MCF 10A (cell line): ENCODE measurements at regions not wholly inside any gene's neighbourhood (a gene's known extent, or its start where the extent isn't known, plus 50 kb on each side); places are given as distances from the start of the nearest gene placed in this dataset.

Source experiments
- BruUV-seq: library from RNA; stranded (reverse); fragments of 400-500 nt; replicated peaks from 2 replicates; lab custom pipeline; 2021; lab: Mats Ljungman, UMichigan
- CTCF ChIA-PET: fragments of 300-600 bp; sonication (Branson Sonifier 250); formaldehyde crosslinking; extraction: SDS; loops from one replicate; lab custom pipeline; 2021; ENCODE audit warnings: antibody characterized with exemption, inconsistent platforms; lab: Yijun Ruan, JAX
- POLR2A ChIA-PET: fragments of 300-600, 350-650 bp; sonication (Branson Sonifier 250); formaldehyde crosslinking; extraction: SDS; loops from one replicate; lab custom pipeline; 2020; ENCODE audit warnings: antibody characterized with exemption, inconsistent platforms; lab: Yijun Ruan, JAX
- DNase-seq: peaks from one replicate; pipeline ENCODE4 v3.0.0-alpha.2; 2018; ENCODE audit not compliant: unreplicated experiment
- H3K27ac Mint-ChIP-seq: one replicate; pipeline ENCODE4 v1.8.0; 2022; ENCODE audit warnings: mild to moderate bottlenecking, low read depth, mixed read lengths; ENCODE audit not compliant: unreplicated experiment
- H3K27me3 Mint-ChIP-seq: one replicate; pipeline ENCODE4 v1.8.0; 2022; ENCODE audit warnings: mixed read lengths; ENCODE audit not compliant: insufficient read depth, unreplicated experiment
- H3K36me3 Mint-ChIP-seq: one replicate; pipeline ENCODE4 v1.8.0; 2022; ENCODE audit warnings: mild to moderate bottlenecking, moderate library complexity, mixed read lengths; ENCODE audit not compliant: insufficient read depth, unreplicated experiment
- H3K4me1 Mint-ChIP-seq: one replicate; pipeline ENCODE4 v1.8.0; 2022; ENCODE audit warnings: mixed read lengths; ENCODE audit not compliant: insufficient read depth, unreplicated experiment
- H3K4me3 Mint-ChIP-seq: one replicate; pipeline ENCODE4 v1.8.0; 2022; ENCODE audit warnings: mild to moderate bottlenecking, moderate library complexity, mixed read lengths; ENCODE audit not compliant: unreplicated experiment
- H3K9me3 Mint-ChIP-seq: one replicate; pipeline ENCODE4 v1.8.0; 2022; ENCODE audit warnings: mixed read lengths; ENCODE audit not compliant: unreplicated experiment
- CTCF ChIP-seq: fragments of 200-600 bp; IDR thresholded peaks from one replicate; pipeline ENCODE4 v1.8.0; 2022; ENCODE audit warnings: antibody characterized with exemption, mild to moderate bottlenecking; ENCODE audit not compliant: unreplicated experiment
- intact Hi-C: fragments of 100-400 bp; cut with micrococcal nuclease; formaldehyde crosslinking; loops from 2 replicates; pipeline ENCODE4 v1.14.1; 2022

GRCh38 chr2:234191819-234192407 lies 141.4 kb downstream of the SPP2 start:
- ChIA-PET CTCF (interaction anchor here (0.7 to 1.0 kb wide), 2 partner anchors 11 to 16 kb away, joined by 3 to 5 read pairs; no protein-coding TSS in a partner anchor), POLR2A (interaction anchor here (1.4 kb wide), 1 partner anchor 12 kb away, joined by 7 read pairs; no protein-coding TSS in a partner anchor)
- BruUV-seq, result no TSS peak
- H3K4me1 Mint-ChIP-seq, result no peaks in the 10 kb centered on the region
- DNase-seq, result peak; percentile 47
- no peak overlapping the region for H3K27ac Mint-ChIP-seq
- H3K9me3 Mint-ChIP-seq, result no peaks in the 10 kb centered on the region
- intact Hi-C loops, result no loop called here
- H3K36me3 Mint-ChIP-seq, result no peaks in the 10 kb centered on the region
- no peak for TF ChIP-seq CTCF
- H3K4me3 Mint-ChIP-seq, result no peak overlapping the region
- peaks cover 11% of the 10 kb centered on the region for H3K27me3 Mint-ChIP-seq

DNA sequence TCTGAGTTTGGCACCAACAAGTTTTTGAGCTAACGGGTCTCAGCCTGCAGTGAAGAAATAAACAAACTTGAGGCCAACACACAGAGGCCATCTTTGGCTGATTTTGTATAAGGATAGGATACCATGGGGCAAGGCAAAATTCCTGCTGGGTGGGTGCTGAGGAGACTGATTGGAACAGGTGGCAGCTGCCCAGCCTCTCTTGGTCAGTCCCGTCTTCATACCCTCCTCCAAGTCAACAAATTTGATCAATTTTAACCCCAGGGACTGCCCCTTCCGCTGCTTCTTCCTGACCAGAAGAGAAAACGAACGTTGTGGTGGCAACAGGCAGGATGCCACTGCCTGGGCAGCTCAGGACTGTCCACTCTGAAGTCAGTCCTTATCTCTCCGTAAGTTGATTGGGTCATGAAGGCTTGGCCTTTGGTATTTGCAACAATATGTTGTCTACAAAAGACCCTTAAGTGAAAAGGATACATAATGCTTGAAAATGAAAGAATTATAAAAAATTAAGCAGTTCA lies 139.3 kb downstream of the SPP2 start:
- H3K4me1 Mint-ChIP-seq, result no peaks in the 10 kb centered on the region
- H3K9me3 Mint-ChIP-seq, result no peaks in the 10 kb centered on the region
- no TSS peak for BruUV-seq
- H3K36me3 Mint-ChIP-seq, result no peaks in the 10 kb centered on the region
- DNase-seq, result no peak
- H3K27me3 Mint-ChIP-seq, result peaks cover 3% of the 10 kb centered on the region
- intact Hi-C loops, result no loop called here
- POLR2A ChIA-PET, result interaction anchor here (0.5 to 0.8 kb wide), 3 partner anchors 8 to 54 kb away, joined by 3 read pairs; no protein-coding TSS in a partner anchor
- no peak overlapping the region for H3K4me3 Mint-ChIP-seq
- no peak overlapping the region for H3K27ac Mint-ChIP-seq
- CTCF ChIA-PET, result no interaction called here
- TF ChIP-seq CTCF, result no peak

- intact Hi-C loops, result no loop called here
- no peaks in the 10 kb centered on the region for H3K9me3 Mint-ChIP-seq
- H3K27me3 Mint-ChIP-seq, result peaks cover 8% of the 10 kb centered on the region
- no peak for TF ChIP-seq CTCF
- no peak overlapping the region for H3K4me3 Mint-ChIP-seq
- DNase-seq, result no peak
- ChIA-PET POLR2A (interaction anchor here (1.2 kb wide), 1 partner anchor 14 kb away, joined by 4 read pairs; no protein-coding TSS in a partner anchor), CTCF (interaction anchor here (0.5 kb wide), 1 partner anchor 34 kb away, joined by 4 read pairs; no protein-coding TSS in a partner anchor)
- BruUV-seq, result no TSS peak
- H3K36me3 Mint-ChIP-seq, result no peaks in the 10 kb centered on the region
- peak overlapping the region; percentile 35 for H3K27ac Mint-ChIP-seq
- no peaks in the 10 kb centered on the region for H3K4me1 Mint-ChIP-seq
Observed at GRCh38 chr2:234189230-234189629, 138.7 kb downstream of the SPP2 start.

GRCh38 chr2:234187646-234188174 lies 137.2 kb downstream of the SPP2 start:
- no peaks in the 10 kb centered on the region for H3K4me1 Mint-ChIP-seq
- H3K36me3 Mint-ChIP-seq, result no peaks in the 10 kb centered on the region
- ChIA-PET CTCF (no interaction called here), POLR2A (interaction anchor here (1.2 kb wide), 1 partner anchor 16 kb away, joined by 4 read pairs; no protein-coding TSS in a partner anchor)
- intact Hi-C loops, result no loop called here
- no peak overlapping the region for H3K4me3 Mint-ChIP-seq
- no peak overlapping the region for H3K27ac Mint-ChIP-seq
- no peak for DNase-seq
- H3K9me3 Mint-ChIP-seq, result no peaks in the 10 kb centered on the region
- no TSS peak for BruUV-seq
- peaks cover 20% of the 10 kb centered on the region for H3K27me3 Mint-ChIP-seq
- TF ChIP-seq CTCF, result no peak
